DOHH2 (cell line): ENCODE measurements at regions not wholly inside any gene's neighbourhood (a gene's known extent, or its start where the extent isn't known, plus 50 kb on each side); places are given as distances from the start of the nearest gene placed in this dataset.

Experiments
- CTCF ChIP-seq: fragments of 200-600 bp; sonication (generic); IDR thresholded peaks from one replicate; pipeline ENCODE4 v1.5.1; 2014; ENCODE audit warnings: antibody characterized with exemption, mild to moderate bottlenecking, low read depth, low read length; ENCODE audit not compliant: poor library complexity, severe bottlenecking
- EZH2phosphoT487 ChIP-seq: fragments of 200-600 bp; sonication (generic); IDR thresholded peaks from 2 replicates; pipeline ENCODE4 v1.6.1; 2017; ENCODE audit warnings: borderline replicate concordance, mild to moderate bottlenecking, antibody characterized with exemption, low read length, moderate library complexity, mixed read lengths

DNA sequence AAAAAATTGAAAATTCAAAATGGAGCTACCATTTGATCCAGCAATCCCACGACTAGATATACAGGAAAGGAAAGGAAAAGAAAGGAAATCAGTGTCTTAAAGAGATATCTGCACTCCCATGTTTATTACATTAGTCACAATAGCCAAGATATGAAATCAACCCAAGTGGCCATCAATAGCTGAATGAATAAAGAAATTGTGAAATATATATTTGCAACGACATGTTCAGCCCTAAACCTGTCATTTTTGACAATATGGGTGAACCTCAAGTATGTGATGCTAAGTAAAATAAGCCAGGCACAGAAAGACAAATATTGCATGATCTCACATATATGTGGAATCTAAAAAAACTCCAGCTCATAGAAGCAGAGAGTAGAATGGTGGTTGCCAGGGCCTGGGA is 155.1 kb downstream of the ANXA5 start:
- TF ChIP-seq CTCF (no peak), EZH2phosphoT487 (no peak)
